H9 (cell line): ENCODE measurements at regions not wholly inside any gene's neighbourhood (a gene's known extent, or its start where the extent isn't known, plus 50 kb on each side); places are given as distances from the start of the nearest gene placed in this dataset.
"Not testable (repeated sequence)": the region's sequence is repeated elsewhere in the genome, so short reads cannot be mapped to it uniquely, and the experiment has no call there.

Experiments used
- DNase-seq: peaks from one replicate; pipeline ENCODE4 v3.0.0-alpha.2; 2017
- H2AFZ ChIP-seq: one replicate; pipeline ENCODE4 v1.6.1; 2013; ENCODE audit warnings: mild to moderate bottlenecking, low read length, control low read depth, moderate library complexity
- H2AK5ac ChIP-seq: 2 replicates; pipeline ENCODE4 v1.6.1; 2013; ENCODE audit warnings: low read length, control low read depth, mixed read lengths; ENCODE audit not compliant: insufficient read length
- H2BK120ac ChIP-seq: one replicate; pipeline ENCODE4 v1.6.1; 2013; ENCODE audit warnings: low read depth, mild to moderate bottlenecking, low read length, control low read depth, inconsistent platforms; ENCODE audit not compliant: poor library complexity, severe bottlenecking
- H2BK12ac ChIP-seq: 2 replicates; pipeline ENCODE4 v1.6.1; 2013; ENCODE audit warnings: low read length, control low read depth, mixed read lengths, low read depth; ENCODE audit not compliant: insufficient read length
- H2BK15ac ChIP-seq: 2 replicates; pipeline ENCODE4 v1.6.1; 2013; ENCODE audit warnings: low read depth, low read length, control low read depth
- H2BK20ac ChIP-seq: one replicate; pipeline ENCODE4 v1.6.1; 2013; ENCODE audit warnings: low read depth, mild to moderate bottlenecking, low read length, control low read depth, inconsistent platforms; ENCODE audit not compliant: poor library complexity, severe bottlenecking
- H2BK5ac ChIP-seq: 2 replicates; pipeline ENCODE4 v1.6.1; 2013; ENCODE audit warnings: low read length, control low read depth, mixed read lengths; ENCODE audit not compliant: insufficient read length
- H3K14ac ChIP-seq: 2 replicates; pipeline ENCODE4 v1.6.1; 2013; ENCODE audit warnings: low read length, control low read depth; ENCODE audit not compliant: insufficient read depth
- H3K18ac ChIP-seq: 2 replicates; pipeline ENCODE4 v1.6.1; 2013; ENCODE audit warnings: low read depth, mild to moderate bottlenecking, mixed read lengths, low read length, control low read depth; ENCODE audit not compliant: insufficient read length
- H3K23ac ChIP-seq: 2 replicates; pipeline ENCODE4 v1.6.1; 2013; ENCODE audit warnings: low read length, control low read depth, mixed read lengths, low read depth; ENCODE audit not compliant: insufficient read length
- H3K23me2 ChIP-seq: 2 replicates; pipeline ENCODE4 v1.6.1; 2013; ENCODE audit warnings: low read depth, mild to moderate bottlenecking, mixed read lengths, low read length, control low read depth; ENCODE audit not compliant: insufficient read length, poor library complexity, severe bottlenecking
- H3K27ac ChIP-seq: 2 replicates; pipeline ENCODE4 v1.5.1; 2013; ENCODE audit warnings: low read length, control low read depth, mixed read lengths, low read depth; ENCODE audit not compliant: insufficient read length
- H3K27me3 ChIP-seq: 2 replicates; pipeline ENCODE4 v1.6.1; 2013; ENCODE audit warnings: low read length, control low read depth, inconsistent platforms; ENCODE audit not compliant: insufficient read depth
- H3K4ac ChIP-seq: 2 replicates; pipeline ENCODE4 v1.6.1; 2013; ENCODE audit warnings: low read depth, mild to moderate bottlenecking, control low read depth, inconsistent platforms, low read length, moderate library complexity
- H3K4me1 ChIP-seq: 2 replicates; pipeline ENCODE4 v1.6.1; 2013; ENCODE audit warnings: low read length, control low read depth, inconsistent platforms; ENCODE audit not compliant: insufficient read depth
- H3K4me2 ChIP-seq: 2 replicates; pipeline ENCODE4 v1.6.1; 2013; ENCODE audit warnings: low read length, control low read depth, mixed read lengths; ENCODE audit not compliant: insufficient read length, insufficient read depth
- H3K56ac ChIP-seq: 2 replicates; pipeline ENCODE4 v1.6.1; 2013; ENCODE audit warnings: low read depth, mild to moderate bottlenecking, mixed read lengths, low read length, control low read depth; ENCODE audit not compliant: insufficient read length
- H3K79me1 ChIP-seq: 2 replicates; pipeline ENCODE4 v1.6.1; 2013; ENCODE audit warnings: low read depth, mild to moderate bottlenecking, moderate library complexity, low read length, control low read depth, inconsistent platforms; ENCODE audit not compliant: insufficient read depth, poor library complexity, severe bottlenecking
- H3K79me2 ChIP-seq: 2 replicates; pipeline ENCODE4 v1.6.1; 2013; ENCODE audit warnings: low read length, control low read depth, inconsistent platforms; ENCODE audit not compliant: insufficient read depth
- H3K9ac ChIP-seq: 2 replicates; pipeline ENCODE4 v1.6.1; 2013; ENCODE audit warnings: low read length, control low read depth, mixed read lengths; ENCODE audit not compliant: insufficient read length; ENCODE audit errors: extremely low read depth
- H3K9me3 ChIP-seq: one replicate; pipeline ENCODE4 v1.6.1; 2013; ENCODE audit warnings: low read depth, low read length, inconsistent platforms; ENCODE audit not compliant: control insufficient read depth
- H3T11ph ChIP-seq: one replicate; pipeline ENCODE4 v1.6.1; 2013; ENCODE audit warnings: mild to moderate bottlenecking, low read length, control low read depth, inconsistent platforms
- H4K20me1 ChIP-seq: one replicate; pipeline ENCODE4 v1.6.1; 2013; ENCODE audit not compliant: control insufficient read depth, insufficient read length, insufficient read depth
- H4K5ac ChIP-seq: 2 replicates; pipeline ENCODE4 v1.6.1; 2013; ENCODE audit warnings: low read depth, mild to moderate bottlenecking, mixed read lengths, low read length, control low read depth; ENCODE audit not compliant: insufficient read length
- H4K8ac ChIP-seq: replicated peaks from 2 replicates; pipeline ENCODE4 v1.6.1; 2013; ENCODE audit warnings: low read length, control low read depth, mixed read lengths, low read depth; ENCODE audit not compliant: insufficient read length
- H4K91ac ChIP-seq: 2 replicates; pipeline ENCODE4 v1.6.1; 2013; ENCODE audit warnings: low read depth, mild to moderate bottlenecking, moderate library complexity, mixed read lengths, low read length, control low read depth; ENCODE audit not compliant: insufficient read length
- H3K27ac Mint-ChIP-seq, 3 experiments: 2 replicates in 2 of 3; 3 replicates in 1 of 3; pipeline ENCODE4 v1.8.0; 2020 to 2021; ENCODE audit warnings: mixed read lengths in 3 of 3, mild to moderate bottlenecking in 1 of 3, moderate library complexity in 1 of 3
- H3K27me3 Mint-ChIP-seq: 2 replicates; pipeline ENCODE4 v1.8.0; 2021; ENCODE audit warnings: low read depth, mild to moderate bottlenecking, moderate library complexity, mixed read lengths
- H3K36me3 Mint-ChIP-seq, 3 experiments: 2 replicates in 2 of 3; 3 replicates in 1 of 3; pipeline ENCODE4 v1.8.0; 2020 to 2021; ENCODE audit warnings: low read depth in 3 of 3, mixed read lengths in 3 of 3; ENCODE audit not compliant: insufficient read depth in 1 of 3
- H3K4me1 Mint-ChIP-seq, 2 experiments: 2 replicates each; pipeline ENCODE4 v1.8.0; 2020; ENCODE audit warnings: mixed read lengths in 2 of 2
- H3K4me3 Mint-ChIP-seq, 2 experiments: 2 replicates in 1 of 2; 3 replicates in 1 of 2; pipeline ENCODE4 v1.8.0; 2020 to 2021; ENCODE audit warnings: mild to moderate bottlenecking in 2 of 2, mixed read lengths in 2 of 2, moderate library complexity in 1 of 2
- H3K9me3 Mint-ChIP-seq, 2 experiments: 2 replicates in 1 of 2; 3 replicates in 1 of 2; pipeline ENCODE4 v1.8.0; 2020; ENCODE audit warnings: mild to moderate bottlenecking in 2 of 2, mixed read lengths in 2 of 2, moderate library complexity in 1 of 2
- WGBS: extraction: QIAGEN DNeasy Blood & Tissue Kit; methylation state at CpG from one replicate; pipeline ENCODE4 v1.1.7; 2013; ENCODE audit warnings: missing lambda C conversion rate, low lambda C conversion rate, mixed read lengths; ENCODE audit not compliant: insufficient read length; ENCODE audit errors: extremely low coverage; 5-methylcytosine and 5-hydroxymethylcytosine counted together

DNA sequence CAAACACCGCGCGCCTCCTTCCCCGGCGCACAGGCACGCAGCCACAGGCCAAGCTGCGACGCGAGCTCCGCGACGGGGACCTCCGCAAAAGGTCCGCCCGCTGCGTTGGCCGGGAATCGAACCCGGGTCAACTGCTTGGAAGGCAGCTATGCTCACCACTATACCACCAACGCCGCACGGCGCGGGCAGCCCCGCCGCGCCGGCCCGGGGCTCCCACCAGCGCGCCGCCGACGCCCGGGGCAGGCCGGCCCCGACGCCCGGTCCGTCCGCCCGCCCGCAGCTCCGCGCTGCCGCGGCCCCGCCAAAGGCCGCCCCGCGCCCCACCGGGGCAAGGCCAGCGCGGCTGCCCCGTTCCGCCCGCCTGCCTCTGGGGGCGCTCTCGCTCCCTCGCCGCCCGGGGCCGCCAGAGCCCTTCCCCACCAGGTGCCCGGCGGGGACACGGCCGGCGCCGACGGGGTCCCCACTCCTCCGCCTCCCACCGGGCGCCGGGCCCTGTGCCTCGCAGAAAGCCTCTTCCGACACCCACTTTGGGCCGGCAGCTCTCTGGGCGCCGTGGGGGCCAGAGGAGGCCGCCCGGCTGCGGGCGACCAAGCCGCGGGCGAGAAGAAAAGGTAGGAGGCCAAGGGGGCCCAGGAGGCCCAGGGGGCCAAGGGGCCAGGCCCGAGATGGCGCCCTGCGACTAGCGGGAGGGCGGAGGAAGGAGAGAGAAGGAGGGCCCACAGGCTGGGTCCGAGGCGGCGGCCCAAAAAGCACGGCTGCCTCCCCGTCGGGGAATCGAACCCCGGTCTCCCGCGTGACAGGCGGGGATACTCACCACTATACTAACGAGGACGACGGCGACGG is 50.2 kb upstream of the FCGR2A start:
- H2BK120ac ChIP-seq, H3K23me2 ChIP-seq, H2BK15ac ChIP-seq, H2AK5ac ChIP-seq, H3K79me2 ChIP-seq, H3K18ac ChIP-seq, H3K4me3 Mint-ChIP-seq, H3K27me3 Mint-ChIP-seq, H4K5ac ChIP-seq, DNase-seq, H3K4ac ChIP-seq, H3K4me1 ChIP-seq, H4K8ac ChIP-seq, H3K4me2 ChIP-seq, H3T11ph ChIP-seq, H2BK12ac ChIP-seq, H2BK5ac ChIP-seq, H3K9me3 Mint-ChIP-seq, H3K9me3 ChIP-seq, H3K23ac ChIP-seq, H3K27me3 ChIP-seq, H3K4me1 Mint-ChIP-seq, H2AFZ ChIP-seq, H3K14ac ChIP-seq, H4K91ac ChIP-seq, H3K9ac ChIP-seq, H2BK20ac ChIP-seq, H3K27ac ChIP-seq, H3K79me1 ChIP-seq, H3K56ac ChIP-seq, H3K27ac Mint-ChIP-seq, H3K36me3 Mint-ChIP-seq, H4K20me1 ChIP-seq: not testable (repeated sequence)
- no CpG with 5 or more reads among the region's 107 CpGs for WGBS

DNA sequence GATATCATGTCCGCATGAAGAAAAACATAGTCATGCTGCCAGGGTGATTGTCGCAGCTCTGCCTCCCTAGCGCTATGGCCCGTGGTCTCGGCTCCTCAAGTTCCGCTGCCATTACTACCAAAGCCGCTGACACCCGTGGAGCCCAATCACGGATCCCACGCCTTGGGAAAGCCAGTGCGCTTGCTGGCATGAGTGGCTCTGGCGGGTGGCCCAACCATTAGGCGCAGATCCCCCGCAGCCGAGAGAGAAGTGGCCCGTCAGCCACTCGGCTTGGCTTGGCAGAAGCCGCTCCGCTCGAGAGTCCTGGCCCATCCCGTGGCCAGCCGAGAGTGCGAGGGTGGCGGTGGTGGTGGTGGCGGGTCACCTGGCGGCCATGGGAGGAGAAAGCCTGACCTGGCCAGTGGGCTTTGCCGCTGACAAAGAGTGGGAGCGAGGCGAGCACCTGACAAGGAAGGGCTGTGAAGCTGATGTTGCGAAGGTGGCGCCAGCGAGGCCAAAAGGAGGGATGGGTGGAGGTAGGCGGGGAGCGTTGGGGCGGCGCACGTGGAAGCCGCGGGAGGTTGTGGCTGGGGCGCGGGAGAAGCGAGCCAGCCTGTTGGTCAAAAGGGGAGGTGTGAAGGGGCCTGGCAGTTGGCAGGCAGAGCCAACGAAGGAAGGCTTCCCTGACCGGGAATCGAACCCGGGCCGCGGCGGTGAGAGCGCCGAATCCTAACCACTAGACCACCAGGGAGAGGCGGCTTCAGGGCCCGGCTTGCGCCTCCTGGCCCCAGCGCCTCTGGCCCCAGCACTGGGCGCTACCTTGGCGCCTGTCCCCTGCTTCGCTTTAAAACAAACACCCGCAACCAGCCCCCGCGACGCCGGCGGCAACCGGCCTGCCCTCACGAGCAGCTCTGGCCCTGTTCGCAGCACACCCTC is 51.0 kb upstream of the FCGR2A start:
- H3K79me1 ChIP-seq, H2AFZ ChIP-seq, H2BK20ac ChIP-seq, H3K4ac ChIP-seq, H3K27ac Mint-ChIP-seq, H3K27me3 ChIP-seq, H3K18ac ChIP-seq, H4K20me1 ChIP-seq, H2BK5ac ChIP-seq, H3K27ac ChIP-seq, H2BK120ac ChIP-seq, H3K4me2 ChIP-seq, H3K9ac ChIP-seq, DNase-seq, H2BK15ac ChIP-seq, H3K79me2 ChIP-seq, H4K5ac ChIP-seq, H3K36me3 Mint-ChIP-seq, H3K23ac ChIP-seq, H3K23me2 ChIP-seq, H3K14ac ChIP-seq, H3K27me3 Mint-ChIP-seq, H3T11ph ChIP-seq, H2BK12ac ChIP-seq, H4K91ac ChIP-seq, H4K8ac ChIP-seq, H3K4me1 ChIP-seq, H3K9me3 Mint-ChIP-seq, H3K4me1 Mint-ChIP-seq, H3K4me3 Mint-ChIP-seq, H3K9me3 ChIP-seq, H2AK5ac ChIP-seq, H3K56ac ChIP-seq: not testable (repeated sequence)
- WGBS: no CpG with 5 or more reads among the region's 67 CpGs
